Smooth muscle cell (in vitro differentiated cells): ENCODE measurements at regions not wholly inside any gene's neighbourhood (a gene's known extent, or its start where the extent isn't known, plus 50 kb on each side); places are given as distances from the start of the nearest gene placed in this dataset.

Experiments
- DNase-seq: peaks from one replicate; lab custom pipeline; 2025; ENCODE audit not compliant: unreplicated experiment; lab: John Stamatoyannopoulos, UW
- H2AFZ ChIP-seq: fragments of 200-600 bp; sonication (generic); 2 replicates; pipeline ENCODE4 v1.6.0; 2016; ENCODE audit warnings: antibody characterized with exemption, low read depth, mild to moderate bottlenecking
- H3F3A ChIP-seq: fragments of 200-600 bp; sonication (generic); 2 replicates; pipeline ENCODE4 v1.6.0; 2017; ENCODE audit warnings: antibody characterized with exemption, low read depth
- H3K27ac ChIP-seq: fragments of 200-600 bp; sonication (generic); 2 replicates; pipeline ENCODE4 v1.5.1; 2016; ENCODE audit warnings: low read depth, mild to moderate bottlenecking
- H3K27me3 ChIP-seq: fragments of 200-600 bp; sonication (generic); 2 replicates; pipeline ENCODE4 v1.6.1; 2016; ENCODE audit warnings: low read depth, mild to moderate bottlenecking
- H3K36me3 ChIP-seq: fragments of 200-600 bp; sonication (generic); 2 replicates; pipeline ENCODE4 v1.5.1; 2016; ENCODE audit warnings: low read depth
- H3K4me1 ChIP-seq: fragments of 200-600 bp; sonication (generic); 2 replicates; pipeline ENCODE4 v1.5.1; 2016; ENCODE audit warnings: low read depth
- H3K4me2 ChIP-seq: fragments of 200-600 bp; sonication (generic); 2 replicates; pipeline ENCODE4 v1.6.0; 2016; ENCODE audit warnings: mild to moderate bottlenecking
- H3K4me3 ChIP-seq: fragments of 200-600 bp; sonication (generic); 2 replicates; pipeline ENCODE4 v1.5.1; 2016; ENCODE audit warnings: mild to moderate bottlenecking
- H3K79me2 ChIP-seq: fragments of 200-600 bp; sonication (generic); 2 replicates; pipeline ENCODE4 v1.6.0; 2016; ENCODE audit warnings: low read depth, mild to moderate bottlenecking
- H3K9ac ChIP-seq: fragments of 200-600 bp; sonication (generic); 2 replicates; pipeline ENCODE4 v1.6.0; 2016; ENCODE audit warnings: low read depth
- H3K9me3 ChIP-seq: fragments of 200-600 bp; sonication (generic); replicated peaks from 2 replicates; pipeline ENCODE4 v1.5.1; 2016; ENCODE audit warnings: low read depth
- H4K20me1 ChIP-seq: fragments of 200-600 bp; sonication (generic); 2 replicates; pipeline ENCODE4 v1.6.0; 2016; ENCODE audit warnings: low read depth
- CTCF ChIP-seq: fragments of 200-600 bp; sonication (generic); IDR thresholded peaks from 2 replicates; pipeline ENCODE4 v1.5.1; 2017; ENCODE audit warnings: borderline replicate concordance, mild to moderate bottlenecking, antibody characterized with exemption; ENCODE audit not compliant: insufficient read depth, poor library complexity, severe bottlenecking
- WGBS: methylation state at CpG from one replicate; pipeline ENCODE4 v1.1.7; 2016; ENCODE audit warnings: low lambda C conversion rate; 5-methylcytosine and 5-hydroxymethylcytosine counted together

GRCh38 chr2:156883804-156884203 lies 373.7 kb upstream of the GALNT5 start:
- Histone ChIP-seq H3K4me1 (no peaks in the 10 kb centered on the region), H3K4me3 (no peak overlapping the region), H4K20me1 (no peaks in the 10 kb centered on the region), H2AFZ (no peak overlapping the region), H3K9me3 (no peaks in the 10 kb centered on the region), H3K79me2 (no peaks in the 10 kb centered on the region), H3K27ac (no peak overlapping the region), H3K4me2 (no peak overlapping the region), H3F3A (no peaks in the 10 kb centered on the region), H3K36me3 (no peaks in the 10 kb centered on the region), H3K9ac (no peak overlapping the region), H3K27me3 (no peaks in the 10 kb centered on the region)
- DNase-seq: no peak
- WGBS: 88% methylated on average over 3 of the region's 3 CpGs
- TF ChIP-seq CTCF: no peak

- Histone ChIP-seq H3K4me1 (no peaks in the 10 kb centered on the region), H4K20me1 (no peaks in the 10 kb centered on the region), H3K9ac (no peak overlapping the region), H2AFZ (no peak overlapping the region), H3K27me3 (no peaks in the 10 kb centered on the region), H3F3A (no peaks in the 10 kb centered on the region), H3K27ac (no peak overlapping the region), H3K9me3 (no peaks in the 10 kb centered on the region), H3K4me2 (no peak overlapping the region), H3K79me2 (no peaks in the 10 kb centered on the region), H3K4me3 (no peak overlapping the region), H3K36me3 (no peaks in the 10 kb centered on the region)
- DNase-seq: no peak
- 90% methylated on average over 3 of the region's 3 CpGs for WGBS
- no peak for TF ChIP-seq CTCF
Observed at GRCh38 chr2:156884216-156884615, 373.3 kb upstream of the GALNT5 start.

GRCh38 chr2:156890529-156891148 lies 366.9 kb upstream of the GALNT5 start:
- Histone ChIP-seq H3K4me2 (no peak overlapping the region), H3F3A (no peaks in the 10 kb centered on the region), H3K9me3 (no peaks in the 10 kb centered on the region), H3K27ac (no peak overlapping the region), H3K36me3 (no peaks in the 10 kb centered on the region), H3K79me2 (no peaks in the 10 kb centered on the region), H3K9ac (no peak overlapping the region), H3K4me3 (no peak overlapping the region), H3K27me3 (peaks cover 15% of the 10 kb centered on the region), H3K4me1 (peaks cover 12% of the 10 kb centered on the region), H2AFZ (no peak overlapping the region), H4K20me1 (no peaks in the 10 kb centered on the region)
- no peak for TF ChIP-seq CTCF
- DNase-seq: no peak
- WGBS: 67% methylated on average over 5 of the region's 5 CpGs

- Histone ChIP-seq H3K4me3 (no peak overlapping the region), H3K9me3 (no peaks in the 10 kb centered on the region), H3K27ac (no peak overlapping the region), H4K20me1 (no peaks in the 10 kb centered on the region), H3K4me2 (no peak overlapping the region), H3K27me3 (peaks cover 15% of the 10 kb centered on the region), H3K9ac (no peak overlapping the region), H3K4me1 (peaks cover 12% of the 10 kb centered on the region), H3K79me2 (no peaks in the 10 kb centered on the region), H3F3A (no peaks in the 10 kb centered on the region), H2AFZ (no peak overlapping the region), H3K36me3 (no peaks in the 10 kb centered on the region)
- TF ChIP-seq CTCF: no peak
- DNase-seq: no peak
- 54% methylated on average over 1 of the region's 1 CpG for whole genome bisulfite sequencing
Observed at GRCh38 chr2:156891609-156892008, 365.9 kb upstream of the GALNT5 start.
